GM19395 (cell line): ENCODE measurements at regions not wholly inside any gene's neighbourhood (a gene's known extent, or its start where the extent isn't known, plus 50 kb on each side); places are given as distances from the start of the nearest gene placed in this dataset.

ENCODE experiments used
- ATAC-seq: cut with Tn5 transposase; IDR thresholded peaks from one replicate; pipeline ENCODE4 v1.9.1; 2021; ENCODE audit warnings: mild to moderate bottlenecking, moderate library complexity; ENCODE audit not compliant: unreplicated experiment

- ATAC-seq: no peak
Observed at GRCh38 chr20:12264711-12265110, 347.0 kb downstream of the BTBD3 start.

DNA sequence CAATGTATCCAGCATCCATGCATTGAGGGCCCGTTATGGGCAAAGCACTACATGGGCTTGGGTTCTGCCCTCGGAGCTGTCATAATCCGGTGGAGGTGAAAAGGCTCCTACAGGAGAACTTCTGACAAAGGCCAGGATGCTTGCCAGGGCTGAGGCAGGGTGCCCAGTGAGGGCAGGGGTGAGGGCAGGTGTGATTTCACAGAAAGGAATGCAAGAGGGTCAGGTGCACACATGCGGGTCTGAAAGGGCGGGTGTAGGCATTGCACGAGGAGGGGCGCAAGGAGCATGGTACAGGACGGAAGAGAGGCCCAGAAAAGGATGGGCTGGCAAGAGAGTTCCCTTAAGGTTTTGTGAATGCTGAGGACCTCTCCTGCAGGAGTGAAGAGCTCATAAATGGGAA lies 348.0 kb downstream of the BTBD3 start:
- no peak for ATAC-seq

- no peak for ATAC-seq
Observed at GRCh38 chr20:12269579-12269978, 351.9 kb downstream of the BTBD3 start.

GRCh38 chr20:12270863-12271262 lies 353.2 kb downstream of the BTBD3 start:
- no peak for ATAC-seq

- ATAC-seq: no peak
Observed at GRCh38 chr20:12276011-12276673, 358.4 kb downstream of the BTBD3 start.

- ATAC-seq: no peak
Observed at GRCh38 chr20:12287575-12287974, 369.9 kb downstream of the BTBD3 start.

- ATAC-seq: no peak
Observed at GRCh38 chr20:12289465-12289864, 371.8 kb downstream of the BTBD3 start.

DNA sequence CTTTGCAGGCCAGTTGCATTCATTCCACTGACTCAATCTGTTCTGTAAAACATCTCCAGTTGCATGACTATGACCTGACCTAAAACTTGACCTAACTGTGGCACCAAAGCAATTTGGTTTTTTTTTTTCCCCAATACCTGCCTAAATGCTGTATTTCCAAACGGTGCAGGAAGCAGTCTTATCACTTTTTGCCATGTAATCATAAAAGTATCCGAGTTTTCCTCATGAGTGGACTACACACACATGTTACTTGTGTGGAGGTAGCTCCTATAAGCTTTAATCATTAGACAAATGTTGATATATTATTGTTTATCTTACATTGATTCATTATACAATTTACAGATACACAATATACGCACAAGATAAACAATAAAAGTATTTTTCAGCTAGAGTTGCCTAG lies 373.7 kb downstream of the BTBD3 start:
- no peak for ATAC-seq

- no peak for ATAC-seq
Observed at GRCh38 chr20:12293900-12294299, 376.2 kb downstream of the BTBD3 start.

DNA sequence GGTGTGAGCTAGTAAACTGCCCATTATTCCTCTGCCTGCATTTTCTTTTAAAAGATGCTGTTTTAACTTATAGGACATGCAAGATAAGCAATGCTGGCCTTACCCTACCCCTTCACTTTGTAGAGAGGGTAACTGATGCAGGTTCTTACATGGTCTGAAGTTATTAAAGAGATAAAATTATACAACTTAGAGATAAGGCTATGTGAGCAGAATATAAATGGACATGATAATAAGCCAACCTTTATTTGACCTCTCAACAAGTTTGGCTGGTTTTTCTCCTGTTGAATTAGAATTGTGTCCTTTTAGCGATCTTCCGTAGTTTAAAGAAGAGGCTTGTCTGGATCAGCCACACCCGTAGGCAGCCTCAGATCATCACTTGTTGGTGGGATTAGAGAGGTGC lies 377.0 kb downstream of the BTBD3 start:
- no peak for ATAC-seq

DNA sequence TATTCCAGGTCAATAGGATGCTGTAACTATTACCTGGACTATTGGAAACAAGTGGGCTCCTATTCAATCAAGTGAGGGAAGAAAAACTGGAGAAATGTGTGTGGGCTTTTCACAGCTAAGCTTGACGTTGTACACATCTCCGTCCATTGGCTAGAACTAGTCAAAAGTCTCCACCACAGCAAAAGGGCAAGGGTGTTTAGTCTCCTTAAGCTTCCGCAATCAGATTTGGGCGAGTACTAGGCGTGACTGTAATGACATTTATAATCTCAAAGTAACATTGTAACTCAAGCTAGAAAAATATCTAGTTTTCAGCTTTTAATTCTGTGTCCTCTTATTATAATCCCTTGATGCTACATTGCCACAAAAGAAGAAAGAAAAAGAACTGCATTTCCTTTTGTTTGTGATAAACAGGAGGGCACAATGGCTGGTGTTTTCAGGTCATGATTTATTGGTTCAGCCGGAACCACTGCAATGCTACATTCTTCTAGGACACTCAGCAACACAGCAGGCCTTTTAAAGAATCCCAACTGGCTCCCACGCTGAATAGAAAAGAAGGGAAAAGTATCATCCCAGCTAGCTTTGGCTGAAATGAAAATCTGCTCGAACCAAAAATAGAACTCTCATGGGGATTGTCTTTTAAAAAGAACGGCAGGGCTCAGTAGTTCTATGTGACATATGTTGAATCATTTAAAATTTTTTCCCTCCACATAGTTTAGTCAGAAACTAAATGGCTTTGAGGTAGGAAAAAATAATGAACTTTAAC lies 387.7 kb downstream of the BTBD3 start:
- ATAC-seq: no peak

DNA sequence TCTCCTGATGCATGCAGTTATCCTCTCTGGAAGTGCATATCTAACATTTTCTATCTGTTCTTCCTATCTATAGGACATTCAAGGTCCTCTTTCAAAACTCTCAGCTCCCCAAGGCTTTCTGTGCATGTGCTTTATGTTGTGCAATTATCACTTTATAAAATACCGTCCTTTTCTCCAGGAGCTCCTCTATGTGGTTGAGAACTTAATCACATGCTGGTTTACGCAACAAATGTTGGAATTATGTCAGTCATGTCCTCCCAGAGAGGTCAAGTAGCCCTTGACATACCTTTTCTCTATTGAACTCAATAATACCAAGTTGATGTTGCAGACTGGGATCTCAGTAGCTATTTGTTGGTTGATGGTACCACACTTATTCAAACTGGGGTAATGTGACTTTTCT lies 388.4 kb downstream of the BTBD3 start:
- no peak for ATAC-seq

GRCh38 chr20:12311094-12311865 lies 393.6 kb downstream of the BTBD3 start:
- no peak for ATAC-seq

DNA sequence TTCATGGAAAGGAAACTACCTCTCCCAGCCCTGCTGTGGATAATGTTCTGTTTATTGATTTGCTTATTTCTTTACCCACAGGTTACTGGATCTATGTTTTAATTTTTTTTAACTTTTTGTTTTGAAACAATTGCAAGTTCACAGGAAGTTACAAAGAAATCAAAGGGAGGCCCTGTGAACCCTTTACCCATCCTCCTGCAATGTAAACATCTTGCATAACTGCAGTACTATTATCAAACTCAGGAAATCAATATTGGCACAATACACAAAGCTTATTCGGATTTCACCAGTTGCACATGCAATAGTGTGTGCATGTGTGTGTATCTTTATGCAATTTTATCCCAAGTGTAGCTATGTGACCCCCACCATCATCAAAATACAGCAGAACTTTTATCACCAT lies 398.0 kb downstream of the BTBD3 start:
- ATAC-seq: no peak

DNA sequence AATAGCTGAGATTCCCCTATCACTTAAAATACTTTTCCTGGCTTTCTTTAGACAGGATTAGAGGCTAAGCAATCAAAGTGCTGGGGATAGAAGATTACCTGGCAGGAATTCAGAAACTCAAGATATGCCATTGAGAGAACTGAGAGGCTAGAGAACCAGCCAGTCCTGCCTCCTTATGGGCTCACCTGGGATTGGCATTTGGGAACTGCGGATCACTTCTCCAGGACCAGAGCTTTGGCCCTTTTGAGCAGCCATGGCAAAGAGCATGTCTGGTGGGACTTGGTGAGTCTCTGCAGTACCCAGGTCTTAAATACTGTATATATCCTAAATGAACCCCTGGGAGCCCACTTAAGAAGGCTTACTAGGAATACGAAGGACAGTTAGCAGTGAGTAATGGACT lies 399.1 kb downstream of the BTBD3 start:
- ATAC-seq: no peak

DNA sequence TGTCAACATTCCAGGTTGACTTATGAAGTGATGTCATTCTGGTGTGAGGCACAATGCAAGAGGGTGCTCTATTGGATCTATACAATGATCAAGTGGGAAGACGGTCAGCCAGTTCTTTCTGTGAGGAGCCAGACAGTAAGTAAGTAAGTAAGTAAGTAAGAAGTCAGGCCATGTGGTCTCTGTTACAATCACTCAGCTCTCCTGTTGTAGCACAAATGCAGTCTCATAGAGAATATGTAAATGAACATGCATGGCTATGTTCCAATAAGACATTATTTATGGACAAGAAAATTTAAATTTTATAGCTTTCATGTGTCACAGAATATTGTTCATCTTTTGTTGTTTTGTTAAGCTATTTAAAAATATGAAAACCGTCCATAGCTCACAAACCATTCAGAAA lies 399.7 kb downstream of the BTBD3 start:
- no peak for ATAC-seq

- no peak for ATAC-seq
Observed at GRCh38 chr20:12318043-12318442, 400.4 kb downstream of the BTBD3 start.

DNA sequence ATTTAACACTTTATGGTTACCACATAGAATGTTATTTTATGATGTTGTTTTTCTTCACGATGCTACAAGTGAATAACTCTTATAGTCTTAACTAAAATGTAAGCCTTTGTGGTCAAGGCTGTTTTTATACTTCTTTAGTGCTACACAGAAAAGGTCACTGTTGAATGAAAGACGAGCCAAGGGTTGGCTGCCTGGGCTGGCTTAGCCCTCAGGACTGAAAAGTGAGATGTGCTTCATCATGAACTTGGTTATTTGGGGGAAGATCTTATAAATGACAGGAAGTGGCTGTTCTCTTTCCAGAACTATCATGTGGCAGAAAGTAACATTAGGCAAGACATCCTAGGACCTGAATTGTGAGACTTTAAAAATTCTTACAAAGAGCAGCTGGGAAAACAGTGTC lies 404.0 kb downstream of the BTBD3 start:
- no peak for ATAC-seq

GRCh38 chr20:12327205-12327604 lies 409.5 kb downstream of the BTBD3 start:
- no peak for ATAC-seq

DNA sequence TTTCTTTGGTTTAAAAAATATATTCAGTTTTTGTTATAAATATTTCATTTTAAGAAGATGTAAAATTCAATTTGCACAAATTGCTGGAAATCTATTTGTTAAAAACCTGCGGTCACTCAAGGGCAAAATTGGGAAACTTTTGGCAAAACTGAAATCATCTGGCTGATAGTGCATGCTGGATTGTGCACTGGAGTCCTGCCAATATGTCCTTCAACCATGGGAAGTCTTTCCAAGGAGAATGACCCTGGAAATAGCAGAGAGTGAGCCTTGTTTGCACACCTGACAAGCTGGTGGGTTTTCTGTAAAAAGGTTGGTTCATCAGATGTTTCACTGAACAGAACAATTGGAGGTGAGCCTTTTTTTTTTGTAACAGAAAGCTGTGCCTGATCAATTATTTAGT lies 413.5 kb downstream of the BTBD3 start:
- no peak for ATAC-seq

- ATAC-seq: no peak
Observed at GRCh38 chr20:12337601-12338000, 419.9 kb downstream of the BTBD3 start.

DNA sequence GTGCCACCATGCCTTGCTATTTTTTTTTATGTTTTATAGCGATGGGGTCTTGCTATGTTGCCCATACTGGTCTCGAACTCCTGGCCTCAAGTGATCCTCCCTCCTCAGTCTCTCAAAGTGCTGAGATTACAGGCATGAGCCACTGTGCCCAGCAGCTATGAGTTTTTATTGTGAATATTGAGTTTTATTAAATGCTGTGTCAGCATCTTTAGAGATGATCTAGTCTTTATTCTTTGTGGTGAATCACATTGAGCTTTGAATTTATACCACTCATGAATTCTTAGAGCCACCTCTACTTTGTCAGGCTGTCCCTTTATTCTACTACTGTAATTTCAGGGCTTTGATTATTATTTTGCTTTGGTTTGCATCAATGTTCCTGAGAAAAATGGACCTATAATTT lies 428.3 kb downstream of the BTBD3 start:
- ATAC-seq: no peak
